Mesodermal cell (in vitro differentiated cells): ENCODE measurements at regions not wholly inside any gene's neighbourhood (a gene's known extent, or its start where the extent isn't known, plus 50 kb on each side); places are given as distances from the start of the nearest gene placed in this dataset.

Experiments used
- H3K27ac ChIP-seq: 2 replicates; pipeline ENCODE4 v1.7.0; 2013; ENCODE audit warnings: mild to moderate bottlenecking, low read depth, low read length, moderate library complexity; ENCODE audit not compliant: severe bottlenecking
- H3K36me3 ChIP-seq: 2 replicates; pipeline ENCODE4 v1.7.1; 2013; ENCODE audit warnings: mild to moderate bottlenecking, low read length, moderate library complexity; ENCODE audit not compliant: control insufficient read depth, insufficient read depth
- H3K4me1 ChIP-seq: one replicate; pipeline ENCODE4 v1.7.1; 2013; ENCODE audit warnings: mild to moderate bottlenecking, low read length; ENCODE audit not compliant: insufficient read depth, control insufficient read depth, poor library complexity, severe bottlenecking
- H3K4me3 ChIP-seq: 2 replicates; pipeline ENCODE4 v1.7.0; 2013; ENCODE audit warnings: low read length, control low read depth, mild to moderate bottlenecking; ENCODE audit not compliant: insufficient read depth, poor library complexity, severe bottlenecking; ENCODE audit errors: extremely low read depth
- H3K9me3 ChIP-seq: 2 replicates; pipeline ENCODE4 v1.7.1; 2013; ENCODE audit warnings: mild to moderate bottlenecking, low read length, moderate library complexity; ENCODE audit not compliant: control insufficient read depth
- WGBS, 2 experiments: methylation state at CpG; one replicate each; pipeline ENCODE4 v1.1.5; 2013; ENCODE audit warnings: missing lambda C conversion rate in 2 of 2; ENCODE audit not compliant: insufficient coverage in 2 of 2; 5-methylcytosine and 5-hydroxymethylcytosine counted together

DNA sequence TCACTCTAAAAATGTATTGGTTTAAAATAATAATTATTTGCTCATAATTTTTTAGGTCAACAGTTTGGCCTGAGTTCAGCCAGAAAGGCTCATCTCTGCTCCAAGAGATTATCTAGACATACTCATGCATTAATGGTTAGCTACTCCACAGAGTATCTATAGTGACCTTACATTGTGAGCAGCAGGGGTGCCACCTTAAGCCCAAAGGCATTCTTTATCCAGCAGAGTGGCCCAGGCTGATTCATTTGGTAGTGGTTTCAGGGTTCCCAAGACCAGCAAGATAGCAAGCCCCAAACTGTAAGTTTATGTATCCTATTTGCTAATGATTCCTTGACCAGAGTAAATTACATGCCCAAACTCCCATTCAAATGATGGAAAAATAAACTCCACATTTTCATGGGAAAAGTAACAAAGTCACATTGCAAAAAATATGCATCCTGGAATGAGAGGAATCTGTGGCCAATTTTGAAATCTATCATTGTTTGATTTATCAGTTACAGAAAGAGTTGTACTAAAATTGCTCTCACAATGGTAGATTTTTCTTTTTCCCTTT is 182.6 kb upstream of the KCNK2 start:
- H3K4me3 ChIP-seq = no peak overlapping the region
- peaks cover 9% of the 10 kb centered on the region for H3K4me1 ChIP-seq
- no peaks in the 10 kb centered on the region for H3K9me3 ChIP-seq
- no peaks in the 10 kb centered on the region for H3K36me3 ChIP-seq
- H3K27ac ChIP-seq = no peak overlapping the region

DNA sequence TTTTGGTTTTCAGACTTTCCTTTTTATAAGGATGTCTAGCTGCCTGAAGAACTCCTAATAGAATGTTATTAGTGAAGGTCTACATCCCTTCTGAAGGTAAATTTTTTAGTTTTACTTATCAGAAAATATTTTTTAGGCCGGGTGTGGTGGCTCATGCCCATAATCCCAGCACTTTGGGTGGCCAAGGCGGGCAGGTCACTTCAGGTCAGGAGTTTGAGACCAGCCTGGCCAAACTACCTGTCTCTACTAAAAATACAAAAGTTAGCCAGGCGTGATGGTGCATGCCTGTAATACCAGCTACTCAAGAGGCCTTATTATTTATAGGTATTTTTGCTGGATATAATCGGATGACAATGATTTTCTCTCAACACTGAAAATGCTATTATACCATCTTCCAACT is 181.9 kb upstream of the KCNK2 start:
- no CpG with 5 or more reads among the region's 4 CpGs for WGBS, 2 experiments
- Histone ChIP-seq H3K9me3 (no peaks in the 10 kb centered on the region), H3K27ac (no peak overlapping the region), H3K36me3 (no peaks in the 10 kb centered on the region), H3K4me1 (peaks cover 9% of the 10 kb centered on the region), H3K4me3 (no peak overlapping the region)

DNA sequence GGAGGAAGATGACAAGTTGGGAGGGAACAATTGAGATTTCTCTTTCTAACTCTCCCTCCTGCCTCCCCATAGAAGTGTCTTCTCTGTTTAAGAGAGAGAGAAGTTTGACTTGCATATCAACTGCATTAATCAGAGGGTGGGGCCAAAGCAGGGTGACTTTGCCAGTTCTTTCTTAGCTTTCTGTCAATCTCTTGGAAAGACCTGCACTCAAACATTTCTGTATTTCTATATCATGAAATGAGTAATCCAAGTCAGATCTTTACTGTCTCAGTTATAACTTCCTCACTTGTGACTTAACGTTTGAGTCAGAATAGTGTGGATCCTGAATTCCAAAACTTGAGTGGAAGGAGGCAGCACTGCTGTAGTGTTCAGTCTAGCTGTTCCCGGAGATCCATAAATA is 180.8 kb upstream of the KCNK2 start:
- Histone ChIP-seq H3K4me3 (no peak overlapping the region), H3K4me1 (peaks cover 9% of the 10 kb centered on the region), H3K9me3 (no peaks in the 10 kb centered on the region), H3K36me3 (no peaks in the 10 kb centered on the region), H3K27ac (no peak overlapping the region)
- WGBS, 2 experiments = 100% methylated on average over 1 to 2 of the region's 2 CpGs

DNA sequence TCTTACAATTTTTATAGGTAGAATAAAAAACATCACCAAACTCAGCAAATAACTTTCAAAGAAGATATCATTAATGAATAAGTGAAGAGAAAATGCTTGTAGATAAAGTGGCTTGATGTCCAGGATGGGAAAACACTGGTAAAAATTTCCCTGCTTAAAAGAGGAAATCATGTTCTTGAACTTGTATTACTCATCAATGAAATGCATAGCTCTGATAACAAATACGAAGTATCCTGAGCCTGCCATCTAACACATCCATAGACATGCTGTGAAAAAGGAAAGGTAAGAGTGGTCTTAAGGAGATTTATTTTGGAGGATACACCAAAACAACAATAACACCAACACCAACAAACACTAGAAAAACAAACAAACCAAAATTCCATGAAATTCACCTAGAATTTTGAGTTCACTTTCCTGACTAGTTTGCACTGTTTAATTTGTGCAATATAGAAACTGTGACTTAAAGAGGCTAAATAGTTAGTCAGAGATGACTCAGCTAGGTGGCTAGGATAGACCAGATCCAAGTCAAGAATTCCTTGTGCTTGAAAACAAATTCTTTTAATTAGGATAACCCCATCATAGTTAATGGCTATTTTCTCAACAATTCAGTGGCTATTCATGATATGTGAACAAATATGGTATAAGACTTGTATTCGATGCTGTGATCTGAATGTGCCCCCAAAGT is 179.8 kb upstream of the KCNK2 start:
- no peaks in the 10 kb centered on the region for H3K9me3 ChIP-seq
- H3K27ac ChIP-seq = no peak overlapping the region
- no peak overlapping the region for H3K4me3 ChIP-seq
- H3K4me1 ChIP-seq = peaks cover 9% of the 10 kb centered on the region
- no peaks in the 10 kb centered on the region for H3K36me3 ChIP-seq
- WGBS, 2 experiments = no CpG with 5 or more reads among the region's 2 CpGs

DNA sequence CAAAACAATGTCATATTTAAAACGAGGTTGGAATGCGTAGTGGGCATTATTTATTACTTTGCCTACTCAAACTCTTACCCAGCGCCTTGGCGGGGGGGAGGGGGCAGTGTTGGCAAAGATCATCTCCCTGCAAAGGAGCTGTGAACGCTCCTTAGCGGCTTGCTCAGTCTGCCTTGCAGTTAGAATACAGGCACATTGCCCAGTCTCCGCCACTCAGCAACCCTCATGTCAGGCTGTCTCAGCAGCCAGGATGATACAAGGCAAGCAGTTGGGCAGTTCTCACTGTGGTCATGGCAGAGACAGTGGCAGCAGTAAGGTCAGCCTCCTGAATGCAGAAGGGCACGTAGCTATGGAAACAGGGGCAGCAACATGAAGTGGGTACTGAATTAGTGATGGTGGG is 170.4 kb upstream of the KCNK2 start:
- no peak overlapping the region for H3K4me3 ChIP-seq
- no peak overlapping the region for H3K27ac ChIP-seq
- H3K4me1 ChIP-seq = no peaks in the 10 kb centered on the region
- H3K36me3 ChIP-seq = no peaks in the 10 kb centered on the region
- 95 to 96% methylated on average over 4 to 5 of the region's 8 CpGs for WGBS, 2 experiments
- no peaks in the 10 kb centered on the region for H3K9me3 ChIP-seq

DNA sequence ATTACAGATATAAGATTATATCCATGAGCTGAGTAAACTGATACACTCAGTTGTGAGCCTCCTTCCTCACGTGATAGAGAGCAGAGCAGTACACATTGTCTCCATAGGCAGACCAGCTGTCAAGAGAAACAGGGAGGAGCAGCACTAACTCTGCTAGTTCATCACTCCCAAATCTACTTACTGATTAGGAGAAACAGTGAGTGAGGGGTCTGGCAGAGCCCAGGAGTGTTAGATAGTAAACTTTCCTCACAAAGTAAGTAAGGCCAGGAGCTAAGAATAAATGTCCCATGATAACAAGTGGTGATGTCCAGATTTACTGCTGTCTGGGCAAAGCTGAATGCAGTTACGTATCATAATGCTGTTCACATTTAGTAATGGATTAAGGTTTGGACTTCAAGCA is 168.6 kb upstream of the KCNK2 start:
- H3K36me3 ChIP-seq = no peaks in the 10 kb centered on the region
- no peaks in the 10 kb centered on the region for H3K4me1 ChIP-seq
- WGBS, 2 experiments = 73% methylated on average over 2 of the region's 2 CpGs; no CpG with 5 or more reads in 1 of the 2 experiments
- H3K27ac ChIP-seq = no peak overlapping the region
- H3K4me3 ChIP-seq = no peak overlapping the region
- H3K9me3 ChIP-seq = no peaks in the 10 kb centered on the region

DNA sequence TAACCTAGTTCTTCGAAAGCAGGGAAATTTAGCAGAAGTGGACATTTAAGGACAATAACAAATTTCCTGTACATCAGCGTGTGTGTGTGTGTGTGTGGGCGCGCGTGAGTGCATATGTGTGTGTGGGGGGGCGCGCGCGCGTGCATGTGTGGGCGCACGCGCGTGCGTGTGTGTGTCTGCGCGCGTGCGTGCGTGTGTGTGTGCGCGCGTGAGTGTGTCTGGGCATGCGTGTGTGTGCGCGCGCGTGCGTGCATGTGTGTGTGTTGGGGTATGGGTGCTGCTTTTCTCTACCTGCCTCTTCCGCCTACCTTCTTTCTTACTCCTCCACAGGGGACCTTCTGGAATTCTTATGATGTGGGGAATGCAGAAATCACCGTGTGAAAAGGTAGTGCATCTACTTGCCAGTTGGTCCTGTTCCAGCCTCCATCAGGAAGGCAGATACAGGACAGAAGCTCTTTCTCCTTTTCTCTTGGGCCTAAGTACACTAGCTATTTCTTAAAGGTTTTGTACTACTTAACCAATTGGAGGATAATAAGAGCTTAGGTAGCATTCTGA is 165.4 kb upstream of the KCNK2 start:
- no peaks in the 10 kb centered on the region for H3K36me3 ChIP-seq
- H3K4me3 ChIP-seq = no peak overlapping the region
- 81 to 99% methylated on average over 8 to 10 of the region's 31 CpGs for WGBS, 2 experiments
- H3K27ac ChIP-seq = no peak overlapping the region
- H3K9me3 ChIP-seq = no peaks in the 10 kb centered on the region
- peaks cover 6% of the 10 kb centered on the region for H3K4me1 ChIP-seq

DNA sequence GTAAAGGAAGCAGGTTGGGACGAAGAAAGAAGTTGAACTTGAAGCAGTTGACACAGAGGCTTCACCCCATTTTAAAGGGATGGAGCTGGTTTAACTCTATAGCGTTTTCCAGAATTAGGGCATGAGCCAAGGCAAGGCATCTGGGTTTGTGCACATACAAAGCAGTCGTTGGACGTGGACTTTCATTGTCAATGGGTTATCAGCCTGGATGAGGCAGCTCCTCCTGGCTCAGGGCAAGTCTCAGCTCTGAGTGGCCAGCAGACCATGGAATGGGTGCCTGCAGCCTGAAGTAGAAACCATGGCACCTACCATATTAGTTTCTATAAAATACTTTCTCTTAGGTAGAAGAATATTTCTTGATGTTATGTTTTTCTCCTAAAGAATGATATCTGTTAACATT is 163.8 kb upstream of the KCNK2 start:
- no peak overlapping the region for H3K4me3 ChIP-seq
- WGBS, 2 experiments = 89 to 93% methylated on average over 4 of the region's 4 CpGs
- H3K27ac ChIP-seq = no peak overlapping the region
- no peaks in the 10 kb centered on the region for H3K36me3 ChIP-seq
- H3K9me3 ChIP-seq = no peaks in the 10 kb centered on the region
- H3K4me1 ChIP-seq = peaks cover 6% of the 10 kb centered on the region

DNA sequence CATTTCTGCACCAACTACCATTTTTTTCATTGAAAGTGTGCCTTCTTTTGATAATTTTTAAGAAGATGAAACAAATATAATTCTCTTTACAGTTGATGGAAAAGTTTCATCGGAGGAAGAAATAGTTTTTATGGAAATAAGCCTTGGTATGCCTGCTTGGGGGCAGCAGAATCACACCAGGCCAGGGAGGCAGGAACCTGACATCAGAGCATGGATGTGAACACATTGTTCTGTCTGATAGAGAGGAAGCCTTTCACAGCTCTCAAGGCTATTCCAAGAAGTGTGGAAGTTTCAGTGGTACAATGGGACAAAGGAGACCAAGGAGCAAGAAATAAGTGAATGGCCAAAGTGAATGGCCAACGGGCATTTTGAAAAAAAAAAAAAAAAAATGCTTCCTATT is 162.2 kb upstream of the KCNK2 start:
- 100% methylated on average over 1 of the region's 2 CpGs; no CpG with 5 or more reads in 1 of the 2 experiments for WGBS, 2 experiments
- Histone ChIP-seq H3K36me3 (no peaks in the 10 kb centered on the region), H3K4me1 (peaks cover 6% of the 10 kb centered on the region), H3K27ac (no peak overlapping the region), H3K4me3 (no peak overlapping the region), H3K9me3 (no peaks in the 10 kb centered on the region)

DNA sequence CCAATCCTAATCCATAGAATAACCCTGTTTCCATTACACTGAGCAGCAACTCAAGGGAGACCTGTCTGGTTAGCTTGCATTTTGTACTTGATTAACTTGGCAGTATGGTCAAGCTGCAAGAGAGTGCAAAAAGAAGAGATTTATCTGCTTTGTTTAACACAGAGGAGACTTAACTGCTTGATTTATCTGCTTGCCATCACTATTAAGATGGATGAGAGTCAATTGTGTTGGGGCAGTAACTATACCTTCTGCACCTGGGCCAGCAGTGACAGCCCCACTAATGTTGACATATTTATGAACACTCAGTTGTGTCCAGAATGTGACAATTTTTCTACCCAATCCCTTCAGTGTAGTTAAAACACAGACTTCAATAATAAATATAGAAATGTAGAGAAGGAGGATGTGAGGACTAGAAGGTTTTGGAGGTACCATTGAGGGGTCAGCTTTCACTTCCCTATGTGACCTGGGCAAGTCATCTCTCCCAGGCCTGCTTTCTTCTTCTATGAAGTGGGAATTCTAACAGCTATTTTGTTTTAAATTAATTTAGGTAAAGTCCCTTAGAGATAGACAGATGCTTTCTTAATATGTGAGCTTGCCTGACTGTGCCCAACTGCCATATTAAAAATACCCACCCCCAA is 159.1 kb upstream of the KCNK2 start:
- Histone ChIP-seq H3K4me1 (peaks cover 6% of the 10 kb centered on the region), H3K27ac (no peak overlapping the region), H3K4me3 (no peak overlapping the region), H3K36me3 (no peaks in the 10 kb centered on the region), H3K9me3 (no peaks in the 10 kb centered on the region)

DNA sequence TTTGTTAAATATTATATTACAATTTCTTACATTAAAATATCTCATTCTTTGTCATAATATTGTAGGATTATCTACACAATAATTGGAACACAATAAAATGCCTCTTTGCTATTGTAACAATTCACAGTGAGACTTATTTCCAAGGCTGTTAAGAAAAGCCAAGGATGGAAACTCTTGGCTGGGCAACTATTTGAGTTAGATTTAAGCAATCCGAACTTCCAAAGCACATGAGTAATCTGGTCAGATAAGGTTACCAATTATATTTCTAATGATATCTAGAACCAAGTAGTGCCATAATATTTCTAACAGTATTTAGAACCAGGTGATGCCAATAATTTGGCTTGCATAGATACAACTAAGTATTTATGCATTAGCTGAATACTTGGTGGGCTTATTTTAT is 154.7 kb upstream of the KCNK2 start:
- no peaks in the 10 kb centered on the region for H3K4me1 ChIP-seq
- H3K9me3 ChIP-seq = no peaks in the 10 kb centered on the region
- H3K27ac ChIP-seq = no peak overlapping the region
- H3K4me3 ChIP-seq = no peak overlapping the region
- H3K36me3 ChIP-seq = no peaks in the 10 kb centered on the region
- no CpG with 5 or more reads among the region's 1 CpG for WGBS, 2 experiments
